GM23338 (cell line): ENCODE measurements at regions not wholly inside any gene's neighbourhood (a gene's known extent, or its start where the extent isn't known, plus 50 kb on each side); places are given as distances from the start of the nearest gene placed in this dataset.

Experiments used
- CREB1 ChIP-seq: fragments of 250-450 bp; sonication (Bioruptor Pico); IDR thresholded peaks from 2 replicates; pipeline ENCODE4 v1.5.0; 2020; ENCODE audit warnings: low read depth, mild to moderate bottlenecking, moderate library complexity
- EZH2 ChIP-seq: fragments of 200-600 bp; sonication (generic); IDR thresholded peaks from one replicate; pipeline ENCODE4 v1.8.0; 2017; ENCODE audit warnings: antibody characterized with exemption, mild to moderate bottlenecking, low read depth; ENCODE audit not compliant: unreplicated experiment
- EZH2phosphoT487 ChIP-seq: fragments of 200-600 bp; sonication (generic); IDR thresholded peaks from one replicate; pipeline ENCODE4 v1.8.1; 2018; ENCODE audit warnings: antibody characterized with exemption; ENCODE audit not compliant: unreplicated experiment
- POLR2AphosphoS5 ChIP-seq: IDR thresholded peaks from 2 replicates; pipeline ENCODE4 v1.6.1; 2016; ENCODE audit warnings: antibody characterized with exemption, low read depth
- TF ChIP-seq, protein P1 (sequence below), 2 experiments: fragments of 200-600 bp in 1 of 2; sonication (generic) in 1 of 2; conservative IDR thresholded peaks; 2 replicates each; pipeline versions ENCODE4 v1.5.1 to v1.6.1; 2016 to 2017; ENCODE audit warnings: antibody characterized with exemption in 2 of 2, low read depth in 2 of 2, mild to moderate bottlenecking in 2 of 2, moderate library complexity in 1 of 2
- TF ChIP-seq, protein P2 (sequence below): IDR thresholded peaks from one replicate; pipeline ENCODE4 v1.6.1; 2018; ENCODE audit warnings: antibody characterized with exemption; ENCODE audit not compliant: unreplicated experiment

DNA sequence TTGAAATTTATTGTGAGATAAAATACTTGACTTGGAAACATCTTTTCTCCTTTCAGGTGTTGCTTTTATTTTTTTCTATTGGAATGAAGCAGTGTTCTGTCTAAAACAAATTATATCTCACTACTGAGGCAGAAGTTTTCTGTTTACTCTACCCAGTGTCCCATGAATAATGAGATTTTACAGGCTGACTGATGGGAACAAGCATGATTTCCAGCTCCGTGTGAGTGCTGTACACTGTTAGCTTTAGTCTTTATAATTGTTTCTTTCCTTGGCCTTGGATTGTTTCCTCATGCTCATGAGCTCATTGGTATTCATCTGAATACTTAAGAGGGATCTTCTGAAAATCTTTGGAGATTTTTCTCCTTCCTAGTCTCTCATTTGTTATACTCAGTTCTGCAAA lies 2049.5 kb upstream of the PRR20A start:
- TF ChIP-seq, protein P1, sequence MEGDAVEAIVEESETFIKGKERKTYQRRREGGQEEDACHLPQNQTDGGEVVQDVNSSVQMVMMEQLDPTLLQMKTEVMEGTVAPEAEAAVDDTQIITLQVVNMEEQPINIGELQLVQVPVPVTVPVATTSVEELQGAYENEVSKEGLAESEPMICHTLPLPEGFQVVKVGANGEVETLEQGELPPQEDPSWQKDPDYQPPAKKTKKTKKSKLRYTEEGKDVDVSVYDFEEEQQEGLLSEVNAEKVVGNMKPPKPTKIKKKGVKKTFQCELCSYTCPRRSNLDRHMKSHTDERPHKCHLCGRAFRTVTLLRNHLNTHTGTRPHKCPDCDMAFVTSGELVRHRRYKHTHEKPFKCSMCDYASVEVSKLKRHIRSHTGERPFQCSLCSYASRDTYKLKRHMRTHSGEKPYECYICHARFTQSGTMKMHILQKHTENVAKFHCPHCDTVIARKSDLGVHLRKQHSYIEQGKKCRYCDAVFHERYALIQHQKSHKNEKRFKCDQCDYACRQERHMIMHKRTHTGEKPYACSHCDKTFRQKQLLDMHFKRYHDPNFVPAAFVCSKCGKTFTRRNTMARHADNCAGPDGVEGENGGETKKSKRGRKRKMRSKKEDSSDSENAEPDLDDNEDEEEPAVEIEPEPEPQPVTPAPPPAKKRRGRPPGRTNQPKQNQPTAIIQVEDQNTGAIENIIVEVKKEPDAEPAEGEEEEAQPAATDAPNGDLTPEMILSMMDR (conservative IDR thresholded peaks at IDR 0.05; ENCODE audit: low read depth in 2 of 2): no peak
- TF ChIP-seq EZH2: no peak
- TF ChIP-seq POLR2AphosphoS5: no peak
- no peak for TF ChIP-seq EZH2phosphoT487
- no peak for TF ChIP-seq CREB1 (CRISPR knock-in tag)
- TF ChIP-seq, protein P2, sequence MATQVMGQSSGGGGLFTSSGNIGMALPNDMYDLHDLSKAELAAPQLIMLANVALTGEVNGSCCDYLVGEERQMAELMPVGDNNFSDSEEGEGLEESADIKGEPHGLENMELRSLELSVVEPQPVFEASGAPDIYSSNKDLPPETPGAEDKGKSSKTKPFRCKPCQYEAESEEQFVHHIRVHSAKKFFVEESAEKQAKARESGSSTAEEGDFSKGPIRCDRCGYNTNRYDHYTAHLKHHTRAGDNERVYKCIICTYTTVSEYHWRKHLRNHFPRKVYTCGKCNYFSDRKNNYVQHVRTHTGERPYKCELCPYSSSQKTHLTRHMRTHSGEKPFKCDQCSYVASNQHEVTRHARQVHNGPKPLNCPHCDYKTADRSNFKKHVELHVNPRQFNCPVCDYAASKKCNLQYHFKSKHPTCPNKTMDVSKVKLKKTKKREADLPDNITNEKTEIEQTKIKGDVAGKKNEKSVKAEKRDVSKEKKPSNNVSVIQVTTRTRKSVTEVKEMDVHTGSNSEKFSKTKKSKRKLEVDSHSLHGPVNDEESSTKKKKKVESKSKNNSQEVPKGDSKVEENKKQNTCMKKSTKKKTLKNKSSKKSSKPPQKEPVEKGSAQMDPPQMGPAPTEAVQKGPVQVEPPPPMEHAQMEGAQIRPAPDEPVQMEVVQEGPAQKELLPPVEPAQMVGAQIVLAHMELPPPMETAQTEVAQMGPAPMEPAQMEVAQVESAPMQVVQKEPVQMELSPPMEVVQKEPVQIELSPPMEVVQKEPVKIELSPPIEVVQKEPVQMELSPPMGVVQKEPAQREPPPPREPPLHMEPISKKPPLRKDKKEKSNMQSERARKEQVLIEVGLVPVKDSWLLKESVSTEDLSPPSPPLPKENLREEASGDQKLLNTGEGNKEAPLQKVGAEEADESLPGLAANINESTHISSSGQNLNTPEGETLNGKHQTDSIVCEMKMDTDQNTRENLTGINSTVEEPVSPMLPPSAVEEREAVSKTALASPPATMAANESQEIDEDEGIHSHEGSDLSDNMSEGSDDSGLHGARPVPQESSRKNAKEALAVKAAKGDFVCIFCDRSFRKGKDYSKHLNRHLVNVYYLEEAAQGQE: no peak
